GM12891 (cell line): ENCODE measurements at regions not wholly inside any gene's neighbourhood (a gene's known extent, or its start where the extent isn't known, plus 50 kb on each side); places are given as distances from the start of the nearest gene placed in this dataset.

Experiments
- PAX5 ChIP-seq: IDR thresholded peaks from 2 replicates; pipeline ENCODE4 v1.6.1; 2011; ENCODE audit warnings: low read length, moderate library complexity, mild to moderate bottlenecking; ENCODE audit not compliant: insufficient read depth, severe bottlenecking
- POLR2A ChIP-seq: IDR thresholded peaks from 2 replicates; pipeline ENCODE4 v1.6.1; 2011; ENCODE audit warnings: low read depth, low read length, control low read depth
- SPI1 ChIP-seq: IDR thresholded peaks from 2 replicates; pipeline ENCODE4 v1.6.1; 2011; ENCODE audit warnings: low read depth, low read length, control low read depth

GRCh38 chr2:215635788-215636139, 199.9 kb upstream of the FN1 start:
- no peak for TF ChIP-seq POLR2A
- TF ChIP-seq SPI1: no peak
- no peak for TF ChIP-seq PAX5
